ENCODE measurements at regions not wholly inside any gene's neighbourhood (a gene's known extent, or its start where the extent isn't known, plus 50 kb on each side); places are given as distances from the start of the nearest gene placed in this dataset.
"Not testable (repeated sequence)": the region's sequence is repeated elsewhere in the genome, so short reads cannot be mapped to it uniquely, and the experiment has no call there.

GRCh38 chr3:177705976-177706823 lies 508.9 kb upstream of the TBL1XR1 start:
- ChIA-PET CTCF (interaction anchor here (1.7 kb wide), 1 partner anchor 26 kb away, joined by 3 read pairs; no protein-coding TSS in a partner anchor), POLR2A (no interaction called here)

GRCh38 chr3:177709470-177709869 lies 512.2 kb upstream of the TBL1XR1 start:
- not testable (repeated sequence) for DNase-seq

More at GRCh38 chr3:177705976-177706823, 508.9 kb upstream of the TBL1XR1 start:
- Mint-ChIP-seq H3K4me1 (no peaks in the 10 kb centered on the region), H3K36me3 (no peaks in the 10 kb centered on the region), H3K4me3 (no peak overlapping the region), H3K27ac (no peak overlapping the region), H3K27me3 (peaks cover 0 to 2% of the 10 kb centered on the region in 2 donors), H3K9me3 (no peaks in the 10 kb centered on the region)
- Histone ChIP-seq H3K27ac (ENCODE audit: low read depth, low read length) (no peak overlapping the region), H3K27me3 (ENCODE audit: insufficient read depth, low read length, poor library complexity, severe bottlenecking) (no peaks in the 10 kb centered on the region), H3K4me3 (ENCODE audit: low read length) (no peak overlapping the region), H3K4me1 (ENCODE audit: insufficient read depth, low read length) (no peaks in the 10 kb centered on the region), H3K9me3 (ENCODE audit: low read length) (no peaks in the 10 kb centered on the region), H3K36me3 (ENCODE audit: insufficient read depth, low read length) (no peaks in the 10 kb centered on the region)
- no peak for DNase-seq

GRCh38 chr3:177710506-177710905 lies 513.2 kb upstream of the TBL1XR1 start:
- ChIA-PET POLR2A (interaction anchor here (0.6 kb wide), 1 partner anchor 279 kb away, joined by 4 read pairs; no protein-coding TSS in a partner anchor), CTCF (no interaction called here)

More at GRCh38 chr3:177709470-177709869, 512.2 kb upstream of the TBL1XR1 start:
- H3K4me1 Mint-ChIP-seq; H3K27ac Mint-ChIP-seq; H3K4me3 ChIP-seq (ENCODE audit: low read length); CTCF ChIA-PET; H3K4me3 Mint-ChIP-seq; H3K27me3 ChIP-seq (ENCODE audit: insufficient read depth, low read length, poor library complexity, severe bottlenecking); H3K36me3 Mint-ChIP-seq; H3K9me3 Mint-ChIP-seq; H3K27ac ChIP-seq (ENCODE audit: low read depth, low read length); H3K9me3 ChIP-seq (ENCODE audit: low read length); H3K4me1 ChIP-seq (ENCODE audit: insufficient read depth, low read length); H3K36me3 ChIP-seq (ENCODE audit: insufficient read depth, low read length); H3K27me3 Mint-ChIP-seq: not testable (repeated sequence)
- POLR2A ChIA-PET, result interaction anchor here (0.6 kb wide), 1 partner anchor 62 kb away, joined by 3 read pairs; no protein-coding TSS in a partner anchor

DNA sequence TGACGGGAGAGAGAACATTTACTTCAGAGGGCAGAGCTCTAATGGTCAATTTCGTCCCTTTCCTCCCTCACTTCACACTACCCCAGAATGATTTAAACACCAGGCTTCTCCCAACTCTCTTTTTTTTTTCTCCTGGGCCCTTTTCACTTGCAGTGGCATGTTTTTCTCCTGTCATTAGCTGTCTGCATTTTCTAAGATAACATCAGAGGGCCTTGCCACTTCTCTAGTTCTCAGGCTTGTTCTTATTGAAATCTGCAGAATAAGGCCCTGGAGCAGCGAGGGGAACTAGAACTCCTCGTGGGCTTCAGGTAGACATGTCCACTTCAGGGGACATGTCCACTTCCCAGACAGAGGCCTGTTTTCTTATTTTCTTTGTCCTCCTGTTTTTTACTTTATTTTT lies 514.4 kb upstream of the TBL1XR1 start:
- H3K9me3 Mint-ChIP-seq, result no peaks in the 10 kb centered on the region
- no peak overlapping the region for H3K27ac ChIP-seq (ENCODE audit: low read depth, low read length)
- H3K36me3 Mint-ChIP-seq, result peaks cover 0 to 4% (median 0%) of the 10 kb centered on the region in 3 donors
- no peaks in the 10 kb centered on the region for H3K4me1 ChIP-seq (ENCODE audit: insufficient read depth, low read length)
- POLR2A ChIA-PET, result no interaction called here
- no peak for DNase-seq
- CTCF ChIA-PET, result no interaction called here
- H3K4me3 Mint-ChIP-seq, result no peak overlapping the region
- H3K27me3 ChIP-seq (ENCODE audit: insufficient read depth, low read length, poor library complexity, severe bottlenecking), result no peaks in the 10 kb centered on the region
- H3K27me3 Mint-ChIP-seq, result no peaks in the 10 kb centered on the region
- peak overlapping the region in 1 of 8 donors; percentile 29 for H3K27ac Mint-ChIP-seq
- no peaks in the 10 kb centered on the region for H3K9me3 ChIP-seq (ENCODE audit: low read length)
- no peaks in the 10 kb centered on the region for H3K36me3 ChIP-seq (ENCODE audit: insufficient read depth, low read length)
- no peaks in the 10 kb centered on the region for H3K4me1 Mint-ChIP-seq
- no peak overlapping the region for H3K4me3 ChIP-seq (ENCODE audit: low read length)

More at GRCh38 chr3:177710506-177710905, 513.2 kb upstream of the TBL1XR1 start:
- no peak for DNase-seq
- H3K4me1 Mint-ChIP-seq, result no peaks in the 10 kb centered on the region
- H3K27me3 Mint-ChIP-seq, result no peaks in the 10 kb centered on the region
- H3K9me3 Mint-ChIP-seq, result no peaks in the 10 kb centered on the region
- no peak overlapping the region for H3K4me3 Mint-ChIP-seq
- H3K27ac ChIP-seq (ENCODE audit: low read depth, low read length), result no peak overlapping the region
- no peaks in the 10 kb centered on the region for H3K4me1 ChIP-seq (ENCODE audit: insufficient read depth, low read length)
- H3K27me3 ChIP-seq (ENCODE audit: insufficient read depth, low read length, poor library complexity, severe bottlenecking), result no peaks in the 10 kb centered on the region
- no peaks in the 10 kb centered on the region for H3K9me3 ChIP-seq (ENCODE audit: low read length)
- H3K4me3 ChIP-seq (ENCODE audit: low read length), result no peak overlapping the region
- no peaks in the 10 kb centered on the region for H3K36me3 ChIP-seq (ENCODE audit: insufficient read depth, low read length)
- no peaks in the 10 kb centered on the region for H3K36me3 Mint-ChIP-seq
- H3K27ac Mint-ChIP-seq, result no peak overlapping the region

DNA sequence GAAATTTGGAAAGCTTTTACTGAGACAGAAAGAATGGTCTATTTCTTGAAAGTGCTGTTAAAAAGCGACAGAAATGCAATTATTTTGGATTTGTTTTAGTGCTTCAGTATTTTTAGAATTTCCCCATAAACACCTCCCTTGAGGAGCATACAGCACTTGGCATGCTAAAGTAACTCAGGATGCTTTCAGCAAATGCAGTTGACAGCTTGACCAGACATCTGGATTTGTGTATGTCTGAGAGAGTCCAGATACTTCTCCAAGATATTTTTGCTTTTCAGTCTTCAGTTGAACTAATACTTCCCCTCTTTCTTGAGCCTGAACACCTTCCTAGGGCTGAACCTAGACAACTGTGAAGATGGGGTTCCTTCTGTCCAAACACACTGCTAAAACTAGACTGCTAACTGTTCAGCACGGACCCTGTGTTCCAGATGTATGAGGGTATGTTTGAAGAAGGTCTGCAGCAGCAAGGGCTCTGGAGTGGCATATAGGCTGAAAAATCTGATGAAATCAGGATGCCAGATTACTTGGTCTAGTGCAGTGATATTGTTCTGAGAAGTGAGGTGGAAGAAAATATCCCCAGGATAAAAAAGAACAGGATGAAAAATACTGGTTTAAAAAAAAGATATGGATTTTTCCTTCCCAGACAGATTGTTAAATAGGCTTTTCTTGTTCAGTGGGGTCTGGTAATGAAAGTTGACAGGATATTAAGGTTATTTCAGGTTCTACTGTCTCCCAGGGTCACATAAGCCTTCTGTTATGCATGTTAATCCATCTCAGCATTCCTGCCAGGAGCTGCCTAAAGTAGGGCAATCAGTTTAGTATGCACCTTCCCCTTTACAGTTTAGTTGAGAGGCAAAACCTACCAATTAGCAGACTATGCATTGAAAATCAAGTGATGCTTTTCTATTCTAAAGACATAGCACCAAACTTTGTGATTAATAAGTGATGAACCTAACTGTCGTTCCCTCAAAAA lies 516.9 kb upstream of the TBL1XR1 start:
- CTCF ChIA-PET, result no interaction called here
- no peak for DNase-seq

GRCh38 chr3:177714945-177715344 lies 517.7 kb upstream of the TBL1XR1 start:
- no peak overlapping the region for H3K4me3 ChIP-seq (ENCODE audit: low read length)
- Mint-ChIP-seq H3K27ac (no peak overlapping the region), H3K36me3 (peaks cover 0 to 4% (median 0%) of the 10 kb centered on the region in 3 donors), H3K9me3 (no peaks in the 10 kb centered on the region), H3K4me1 (no peaks in the 10 kb centered on the region), H3K4me3 (no peak overlapping the region), H3K27me3 (no peaks in the 10 kb centered on the region)
- no peak for DNase-seq
- no peaks in the 10 kb centered on the region for H3K36me3 ChIP-seq (ENCODE audit: insufficient read depth, low read length)
- no peaks in the 10 kb centered on the region for H3K9me3 ChIP-seq (ENCODE audit: low read length)
- ChIA-PET POLR2A (no interaction called here), CTCF (no interaction called here)
- H3K27me3 ChIP-seq (ENCODE audit: insufficient read depth, low read length, poor library complexity, severe bottlenecking), result no peaks in the 10 kb centered on the region
- H3K4me1 ChIP-seq (ENCODE audit: insufficient read depth, low read length), result no peaks in the 10 kb centered on the region
- H3K27ac ChIP-seq (ENCODE audit: low read depth, low read length), result no peak overlapping the region

More for the DNA sequence above, 516.9 kb upstream of the TBL1XR1 start:
- no peak overlapping the region for H3K27ac ChIP-seq (ENCODE audit: low read depth, low read length)
- no peaks in the 10 kb centered on the region for H3K4me1 ChIP-seq (ENCODE audit: insufficient read depth, low read length)
- no peaks in the 10 kb centered on the region for H3K9me3 Mint-ChIP-seq
- H3K27ac Mint-ChIP-seq, result peak overlapping the region in 1 of 8 donors; percentile 24
- H3K4me3 ChIP-seq (ENCODE audit: low read length), result no peak overlapping the region
- peaks cover 0 to 4% (median 0%) of the 10 kb centered on the region in 3 donors for H3K36me3 Mint-ChIP-seq
- POLR2A ChIA-PET, result no interaction called here
- no peaks in the 10 kb centered on the region for H3K27me3 Mint-ChIP-seq
- no peaks in the 10 kb centered on the region for H3K36me3 ChIP-seq (ENCODE audit: insufficient read depth, low read length)
- no peaks in the 10 kb centered on the region for H3K4me1 Mint-ChIP-seq
- no peaks in the 10 kb centered on the region for H3K9me3 ChIP-seq (ENCODE audit: low read length)
- H3K4me3 Mint-ChIP-seq, result no peak overlapping the region
- no peaks in the 10 kb centered on the region for H3K27me3 ChIP-seq (ENCODE audit: insufficient read depth, low read length, poor library complexity, severe bottlenecking)

GRCh38 chr3:177715980-177716379 lies 518.7 kb upstream of the TBL1XR1 start:
- Histone ChIP-seq H3K27ac (ENCODE audit: low read depth, low read length) (no peak overlapping the region), H3K9me3 (ENCODE audit: low read length) (no peaks in the 10 kb centered on the region), H3K36me3 (ENCODE audit: insufficient read depth, low read length) (no peaks in the 10 kb centered on the region), H3K27me3 (ENCODE audit: insufficient read depth, low read length, poor library complexity, severe bottlenecking) (no peaks in the 10 kb centered on the region), H3K4me3 (ENCODE audit: low read length) (no peak overlapping the region), H3K4me1 (ENCODE audit: insufficient read depth, low read length) (no peaks in the 10 kb centered on the region)
- Mint-ChIP-seq H3K27ac (no peak overlapping the region), H3K4me3 (no peak overlapping the region), H3K27me3 (no peaks in the 10 kb centered on the region), H3K9me3 (peaks cover 0 to 2% (median 0%) of the 10 kb centered on the region in 5 donors), H3K4me1 (no peaks in the 10 kb centered on the region), H3K36me3 (peaks cover 0 to 6% (median 0%) of the 10 kb centered on the region in 3 donors)
- DNase-seq, result no peak
- POLR2A ChIA-PET, result no interaction called here
- CTCF ChIA-PET, result interaction anchor here (0.7 kb wide), 1 partner anchor 17 kb away, joined by 3 read pairs; no protein-coding TSS in a partner anchor

DNA sequence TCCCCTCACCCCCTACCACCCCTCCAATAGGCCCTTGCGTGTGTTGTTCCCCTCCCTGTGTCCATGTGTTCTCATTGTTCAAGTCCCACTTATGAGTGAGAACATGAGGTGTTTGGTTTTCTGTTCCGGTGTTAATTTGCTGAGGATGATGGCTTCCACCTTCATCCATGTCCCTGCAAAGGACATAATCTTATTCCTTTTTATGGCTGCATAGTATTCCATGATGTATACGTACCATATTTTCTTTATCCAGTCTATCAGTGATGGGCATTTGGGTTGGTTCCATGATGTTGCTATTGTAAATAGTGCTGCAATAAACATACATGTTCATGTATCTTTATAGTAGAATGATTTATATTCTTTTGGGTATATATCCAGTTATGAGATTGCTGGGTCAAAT lies 523.6 kb upstream of the TBL1XR1 start:
- H3K36me3 Mint-ChIP-seq; H3K4me3 Mint-ChIP-seq; H3K27ac Mint-ChIP-seq; H3K27me3 ChIP-seq (ENCODE audit: insufficient read depth, low read length, poor library complexity, severe bottlenecking); H3K36me3 ChIP-seq (ENCODE audit: insufficient read depth, low read length); H3K9me3 Mint-ChIP-seq; POLR2A ChIA-PET; H3K27me3 Mint-ChIP-seq; H3K9me3 ChIP-seq (ENCODE audit: low read length); H3K27ac ChIP-seq (ENCODE audit: low read depth, low read length); H3K4me3 ChIP-seq (ENCODE audit: low read length); H3K4me1 ChIP-seq (ENCODE audit: insufficient read depth, low read length); DNase-seq; CTCF ChIA-PET: not testable (repeated sequence)
- H3K4me1 Mint-ChIP-seq, result peaks cover 14 to 19% (median 15%) of the 10 kb centered on the region in 3 donors

Measured in CD8-positive, alpha-beta memory T cell (primary cell).